ENCODE measurements at regions not wholly inside any gene's neighbourhood (a gene's known extent, or its start where the extent isn't known, plus 50 kb on each side); places are given as distances from the start of the nearest gene placed in this dataset.

DNA sequence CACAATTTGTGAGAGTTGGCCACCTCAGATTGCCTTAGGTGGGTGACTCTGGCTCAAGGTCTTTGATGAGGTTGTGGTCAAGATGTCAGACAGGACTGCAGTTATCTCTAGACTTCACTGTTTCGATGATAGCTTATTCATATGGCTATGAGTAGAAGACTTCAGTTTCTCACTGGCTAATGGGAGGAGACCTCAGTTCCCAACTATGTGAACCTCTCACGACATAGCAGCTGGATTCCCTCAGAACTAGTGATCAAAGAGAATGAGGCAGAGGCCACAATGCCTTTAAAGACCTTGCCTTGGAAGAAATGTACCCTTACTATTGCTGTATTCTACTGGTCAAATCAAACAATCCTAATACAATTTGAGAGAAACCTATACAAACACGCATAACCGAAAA is 607.5 kb upstream of the ROBO2 start:
- no peaks in the 10 kb centered on the region for H3K4me1 ChIP-seq (ENCODE audit: low read length)
- H3K4me3 ChIP-seq (ENCODE audit: low read length) = no peak overlapping the region
- no peaks in the 10 kb centered on the region for H4K20me1 ChIP-seq (ENCODE audit: insufficient read depth, low read length)
- DNase-seq = no peak
- no peaks in the 10 kb centered on the region for H3K9me2 ChIP-seq (replicated peaks; ENCODE audit: insufficient read depth, low read length)
- H3K4me2 ChIP-seq (ENCODE audit: low read depth, low read length) = no peak overlapping the region
- H2AFZ ChIP-seq (ENCODE audit: low read length) = no peak overlapping the region
- no peak overlapping the region for H3K9ac ChIP-seq (ENCODE audit: low read length)
- TF ChIP-seq EZH2 (optimal IDR thresholded peaks at IDR 0.05; ENCODE audit: low read depth, low read length) (no peak), EZH2phosphoT487 (IDR thresholded peaks at IDR 0.05; ENCODE audit: low read length) (no peak)
- TF ChIP-seq, protein P1, sequence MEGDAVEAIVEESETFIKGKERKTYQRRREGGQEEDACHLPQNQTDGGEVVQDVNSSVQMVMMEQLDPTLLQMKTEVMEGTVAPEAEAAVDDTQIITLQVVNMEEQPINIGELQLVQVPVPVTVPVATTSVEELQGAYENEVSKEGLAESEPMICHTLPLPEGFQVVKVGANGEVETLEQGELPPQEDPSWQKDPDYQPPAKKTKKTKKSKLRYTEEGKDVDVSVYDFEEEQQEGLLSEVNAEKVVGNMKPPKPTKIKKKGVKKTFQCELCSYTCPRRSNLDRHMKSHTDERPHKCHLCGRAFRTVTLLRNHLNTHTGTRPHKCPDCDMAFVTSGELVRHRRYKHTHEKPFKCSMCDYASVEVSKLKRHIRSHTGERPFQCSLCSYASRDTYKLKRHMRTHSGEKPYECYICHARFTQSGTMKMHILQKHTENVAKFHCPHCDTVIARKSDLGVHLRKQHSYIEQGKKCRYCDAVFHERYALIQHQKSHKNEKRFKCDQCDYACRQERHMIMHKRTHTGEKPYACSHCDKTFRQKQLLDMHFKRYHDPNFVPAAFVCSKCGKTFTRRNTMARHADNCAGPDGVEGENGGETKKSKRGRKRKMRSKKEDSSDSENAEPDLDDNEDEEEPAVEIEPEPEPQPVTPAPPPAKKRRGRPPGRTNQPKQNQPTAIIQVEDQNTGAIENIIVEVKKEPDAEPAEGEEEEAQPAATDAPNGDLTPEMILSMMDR (IDR thresholded peaks at IDR 0.05; ENCODE audit: low read length) = no peak
- H3F3A ChIP-seq (ENCODE audit: insufficient read depth, low read length) = no peaks in the 10 kb centered on the region
- H3K9me3 ChIP-seq (replicated peaks; ENCODE audit: insufficient read depth, low read length) = no peaks in the 10 kb centered on the region
- H3K36me3 ChIP-seq (replicated peaks; ENCODE audit: insufficient read depth, low read length) = no peaks in the 10 kb centered on the region
- no peaks in the 10 kb centered on the region for H3K27me3 ChIP-seq (replicated peaks; ENCODE audit: insufficient read depth, low read length)
- no peaks in the 10 kb centered on the region for H3K79me2 ChIP-seq (ENCODE audit: low read length)
- no peak overlapping the region for H3K27ac ChIP-seq (ENCODE audit: low read length)

DNA sequence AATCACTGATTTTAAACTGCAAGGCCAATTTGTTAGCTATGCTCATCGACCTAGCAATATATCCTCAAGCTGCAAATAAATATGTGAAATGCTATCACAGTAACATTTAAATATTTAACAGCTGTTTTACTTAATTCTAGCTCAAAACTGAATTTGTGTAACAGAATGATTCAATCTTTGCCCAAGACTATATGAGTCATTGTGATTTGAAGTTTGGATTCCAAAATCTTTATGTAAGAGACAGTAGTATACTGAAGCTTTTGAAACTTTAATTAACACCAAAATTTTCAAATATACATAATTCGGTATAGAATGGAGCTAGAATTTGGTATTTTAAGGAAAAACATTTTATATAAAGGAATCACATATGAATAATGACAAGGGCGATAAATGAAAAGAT is 603.0 kb upstream of the ROBO2 start:
- no peak overlapping the region for H3K4me3 ChIP-seq (ENCODE audit: low read length)
- no peak overlapping the region for H3K9ac ChIP-seq (ENCODE audit: low read length)
- TF ChIP-seq EZH2phosphoT487 (IDR thresholded peaks at IDR 0.05; ENCODE audit: low read length) (no peak), EZH2 (optimal IDR thresholded peaks at IDR 0.05; ENCODE audit: low read depth, low read length) (no peak)
- TF ChIP-seq, protein P1 (IDR thresholded peaks at IDR 0.05; ENCODE audit: low read length) = no peak
- no peaks in the 10 kb centered on the region for H3K9me3 ChIP-seq (replicated peaks; ENCODE audit: insufficient read depth, low read length)
- no peak overlapping the region for H3K4me2 ChIP-seq (ENCODE audit: low read depth, low read length)
- no peaks in the 10 kb centered on the region for H3K79me2 ChIP-seq (ENCODE audit: low read length)
- no peaks in the 10 kb centered on the region; the same call in 1 of the 2 replicates for H3K4me1 ChIP-seq (ENCODE audit: low read length)
- DNase-seq = no peak
- H3K27me3 ChIP-seq (replicated peaks; ENCODE audit: insufficient read depth, low read length) = no peaks in the 10 kb centered on the region
- no peak overlapping the region for H2AFZ ChIP-seq (ENCODE audit: low read length)
- H3K9me2 ChIP-seq (replicated peaks; ENCODE audit: insufficient read depth, low read length) = no peaks in the 10 kb centered on the region
- no peaks in the 10 kb centered on the region for H3K36me3 ChIP-seq (replicated peaks; ENCODE audit: insufficient read depth, low read length)
- H3F3A ChIP-seq (ENCODE audit: insufficient read depth, low read length) = no peaks in the 10 kb centered on the region
- H4K20me1 ChIP-seq (ENCODE audit: insufficient read depth, low read length) = no peaks in the 10 kb centered on the region
- no peak overlapping the region for H3K27ac ChIP-seq (ENCODE audit: low read length)

DNA sequence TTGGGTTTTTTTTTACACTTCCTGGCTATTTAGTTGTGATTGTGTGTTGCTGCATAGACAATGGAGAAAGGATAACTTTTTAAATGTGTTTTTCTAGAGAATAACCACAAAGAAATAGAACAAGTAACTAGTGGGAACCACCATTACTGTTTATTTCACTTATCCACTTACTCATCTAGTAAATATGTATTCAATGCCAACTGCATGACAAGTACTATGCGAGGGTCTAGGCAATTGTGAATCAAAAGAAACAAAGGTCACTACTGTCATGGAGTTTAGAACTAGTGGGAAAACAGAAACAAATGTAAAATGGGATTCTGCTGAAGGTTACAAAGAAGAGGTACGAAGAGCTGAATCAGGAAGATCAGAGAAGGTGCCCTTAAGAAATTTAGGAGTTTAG is 600.9 kb upstream of the ROBO2 start:
- H3F3A ChIP-seq (ENCODE audit: insufficient read depth, low read length) = no peaks in the 10 kb centered on the region
- H3K4me2 ChIP-seq (ENCODE audit: low read depth, low read length) = no peak overlapping the region
- H3K9ac ChIP-seq (ENCODE audit: low read length) = no peak overlapping the region
- H3K9me2 ChIP-seq (replicated peaks; ENCODE audit: insufficient read depth, low read length) = no peaks in the 10 kb centered on the region
- TF ChIP-seq, protein P1 (IDR thresholded peaks at IDR 0.05; ENCODE audit: low read length) = no peak
- TF ChIP-seq EZH2 (optimal IDR thresholded peaks at IDR 0.05; ENCODE audit: low read depth, low read length) (no peak), EZH2phosphoT487 (IDR thresholded peaks at IDR 0.05; ENCODE audit: low read length) (no peak)
- H3K9me3 ChIP-seq (replicated peaks; ENCODE audit: insufficient read depth, low read length) = no peaks in the 10 kb centered on the region
- DNase-seq = peak; percentile 8
- H3K27ac ChIP-seq (ENCODE audit: low read length) = no peak overlapping the region
- no peaks in the 10 kb centered on the region for H3K27me3 ChIP-seq (replicated peaks; ENCODE audit: insufficient read depth, low read length)
- no peaks in the 10 kb centered on the region; the same call in 1 of the 2 replicates for H3K4me1 ChIP-seq (ENCODE audit: low read length)
- no peaks in the 10 kb centered on the region for H3K36me3 ChIP-seq (replicated peaks; ENCODE audit: insufficient read depth, low read length)
- H3K79me2 ChIP-seq (ENCODE audit: low read length) = no peaks in the 10 kb centered on the region
- H2AFZ ChIP-seq (ENCODE audit: low read length) = no peak overlapping the region
- H3K4me3 ChIP-seq (ENCODE audit: low read length) = no peak overlapping the region
- H4K20me1 ChIP-seq (ENCODE audit: insufficient read depth, low read length) = no peaks in the 10 kb centered on the region
